OCI-LY1 (cell line): ENCODE measurements at regions not wholly inside any gene's neighbourhood (a gene's known extent, or its start where the extent isn't known, plus 50 kb on each side); places are given as distances from the start of the nearest gene placed in this dataset.

ENCODE experiments used
- CTCF ChIP-seq: fragments of 200-600 bp; sonication (generic), shearing (Covaris generic); IDR thresholded peaks from 2 replicates; pipeline ENCODE4 v1.5.1; 2017; ENCODE audit warnings: mild to moderate bottlenecking, antibody characterized with exemption, low read length, moderate library complexity, mixed read lengths
- EZH2 ChIP-seq: fragments of 200-600 bp; sonication (generic), shearing (Covaris generic); IDR thresholded peaks from 2 replicates; pipeline ENCODE4 v1.8.0; 2017; ENCODE audit warnings: borderline replicate concordance, mixed run types, mild to moderate bottlenecking, antibody characterized with exemption, low read length, moderate library complexity, mixed read lengths

- TF ChIP-seq CTCF (no peak), EZH2 (no peak)
These were observed 487.2 kb downstream of the XYLT1 start for GRCh38 chr16:16983582-16983981.
